GM21576 (cell line): ENCODE measurements at regions not wholly inside any gene's neighbourhood (a gene's known extent, or its start where the extent isn't known, plus 50 kb on each side); places are given as distances from the start of the nearest gene placed in this dataset.
A peak's percentile ranks its signal among the peaks of the same experiment; 100 is the strongest.
"Not testable (repeated sequence)": the region's sequence is repeated elsewhere in the genome, so short reads cannot be mapped to it uniquely, and the experiment has no call there.

ENCODE experiments used
- ATAC-seq: cut with Tn5 transposase; IDR thresholded peaks from one replicate; pipeline ENCODE4 v1.9.1; 2021; ENCODE audit warnings: mild to moderate bottlenecking, moderate library complexity; ENCODE audit not compliant: unreplicated experiment

GRCh38 chr17:45585794-45586650 is 95.5 kb upstream of the PLEKHM1 start:
- not testable (repeated sequence) for ATAC-seq

GRCh38 chr17:45586651-45586934 is 96.1 kb upstream of the PLEKHM1 start:
- ATAC-seq = not testable (repeated sequence)

- not testable (repeated sequence) for ATAC-seq
Observed at GRCh38 chr17:45592433-45592923, 102.0 kb upstream of the PLEKHM1 start.

GRCh38 chr17:45596347-45596746 is 105.8 kb upstream of the PLEKHM1 start:
- ATAC-seq = not testable (repeated sequence)

- ATAC-seq = not testable (repeated sequence)
Observed at GRCh38 chr17:45600052-45601012, 109.8 kb upstream of the PLEKHM1 start.

GRCh38 chr17:45601013-45601412 is 110.5 kb upstream of the PLEKHM1 start:
- not testable (repeated sequence) for ATAC-seq

- not testable (repeated sequence) for ATAC-seq
Observed at GRCh38 chr17:45601605-45602539, 111.4 kb upstream of the PLEKHM1 start.

- not testable (repeated sequence) for ATAC-seq
Observed at GRCh38 chr17:45605751-45606150, 115.2 kb upstream of the PLEKHM1 start.

GRCh38 chr17:45619984-45620405 is 129.5 kb upstream of the PLEKHM1 start:
- ATAC-seq = peak; percentile 99

GRCh38 chr17:45620468-45620867 is 129.9 kb upstream of the PLEKHM1 start:
- ATAC-seq = peak; percentile 22

- not testable (repeated sequence) for ATAC-seq
Observed at GRCh38 chr17:45621087-45621486, 130.6 kb upstream of the PLEKHM1 start.

- not testable (repeated sequence) for ATAC-seq
Observed at GRCh38 chr17:45622295-45622694, 131.8 kb upstream of the PLEKHM1 start.

GRCh38 chr17:45628019-45628418 is 137.5 kb upstream of the PLEKHM1 start:
- ATAC-seq = no peak

GRCh38 chr17:45631941-45632340 is 141.4 kb upstream of the PLEKHM1 start:
- no peak for ATAC-seq

- no peak for ATAC-seq
Observed at GRCh38 chr17:45639297-45639849, 144.7 kb upstream of the CRHR1 start.

- ATAC-seq = no peak
Observed at GRCh38 chr17:45640141-45640850, 143.8 kb upstream of the CRHR1 start.

- no peak for ATAC-seq
Observed at GRCh38 chr17:45641541-45641940, 142.6 kb upstream of the CRHR1 start.

GRCh38 chr17:45643591-45643990 is 140.5 kb upstream of the CRHR1 start:
- ATAC-seq = no peak

GRCh38 chr17:45644637-45645036 is 139.5 kb upstream of the CRHR1 start:
- not testable (repeated sequence) for ATAC-seq
